Hepatocyte (in vitro differentiated cells): ENCODE measurements at regions not wholly inside any gene's neighbourhood (a gene's known extent, or its start where the extent isn't known, plus 50 kb on each side); places are given as distances from the start of the nearest gene placed in this dataset.

Experiments used
- CTCF ChIP-seq: fragments of 200-600 bp; sonication (generic); IDR thresholded peaks from 2 replicates; pipeline ENCODE4 v1.5.1; 2016; ENCODE audit warnings: antibody characterized with exemption, mild to moderate bottlenecking; ENCODE audit not compliant: poor library complexity
- EZH2 ChIP-seq: fragments of 200-600 bp; sonication (generic); IDR thresholded peaks from 2 replicates; pipeline ENCODE4 v1.6.1; 2016; ENCODE audit warnings: antibody characterized with exemption, mild to moderate bottlenecking, borderline replicate concordance
- EZH2phosphoT487 ChIP-seq: fragments of 200-600 bp; sonication (generic); IDR thresholded peaks from one replicate; pipeline ENCODE4 v1.6.1; 2018; ENCODE audit warnings: antibody characterized with exemption, mild to moderate bottlenecking, low read depth, moderate library complexity; ENCODE audit not compliant: unreplicated experiment, severe bottlenecking

DNA sequence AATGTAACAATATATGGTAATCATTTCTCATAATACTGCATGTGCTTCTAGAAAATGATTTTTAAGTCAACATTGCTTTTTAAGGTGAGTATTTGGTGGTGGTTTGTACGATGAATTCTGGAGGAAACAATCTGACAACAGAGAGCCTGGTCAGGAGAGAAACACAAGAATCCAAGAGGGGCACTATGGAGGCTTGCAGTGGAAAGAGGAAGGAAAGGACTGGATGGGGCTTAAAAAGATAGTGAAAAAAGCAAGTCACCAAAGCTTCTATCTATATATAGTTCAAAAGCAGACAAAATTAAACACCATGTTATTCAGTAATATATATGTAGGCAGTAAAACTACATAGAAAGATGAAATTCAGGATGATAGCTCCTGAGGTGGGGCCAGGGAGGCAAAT lies 109.4 kb upstream of the SERTAD2 start:
- no peak for TF ChIP-seq CTCF
- no peak for TF ChIP-seq EZH2phosphoT487
- TF ChIP-seq EZH2 = no peak
